ENCODE measurements at regions not wholly inside any gene's neighbourhood (a gene's known extent, or its start where the extent isn't known, plus 50 kb on each side); places are given as distances from the start of the nearest gene placed in this dataset.
"Not testable (repeated sequence)": the region's sequence is repeated elsewhere in the genome, so short reads cannot be mapped to it uniquely, and the experiment has no call there.

- ATAC-seq (no peak), DNase-seq (no peak)
- no peaks in the 10 kb centered on the region for H3K4me1 ChIP-seq
- H3K9me3 ChIP-seq: peaks cover 0 to 14% (median 3%) of the 10 kb centered on the region in 12 donors
- intact Hi-C loops (cut with DNase I): no loop called here
- no peaks in the 10 kb centered on the region for H3K36me3 ChIP-seq
- H3K27me3 ChIP-seq: peaks cover 7 to 55% (median 29%) of the 10 kb centered on the region in 9 donors
- H3K27ac ChIP-seq: no peak overlapping the region
- H3K4me3 ChIP-seq: no peak overlapping the region
- 61 to 68% (median 66%) methylated on average over 22 of the region's 22 CpGs for WGBS, 4 donors
- TF ChIP-seq CTCF (IDR thresholded peaks at IDR 0.05) (no peak), POLR2A (IDR thresholded peaks at IDR 0.05) (no peak)
Observed at GRCh38 chr17:79557276-79558090, 53.4 kb downstream of the RBFOX3 start.

GRCh38 chr17:79556271-79556670 lies 54.6 kb downstream of the RBFOX3 start:
- H3K27me3 ChIP-seq: peaks cover 7 to 44% (median 21%) of the 10 kb centered on the region in 9 donors
- WGBS, 4 donors: 32 to 39% (median 38%) methylated on average over 9 of the region's 9 CpGs
- intact Hi-C loops (cut with DNase I): no loop called here

GRCh38 chr17:79555543-79555942 lies 55.3 kb downstream of the RBFOX3 start:
- WGBS, 4 donors: 80 to 90% (median 85%) methylated on average over 5 of the region's 5 CpGs
- no peak for TF ChIP-seq POLR2A (IDR thresholded peaks at IDR 0.05)
- TF ChIP-seq CTCF (IDR thresholded peaks at IDR 0.05): no peak
- no peak for DNase-seq
- peaks cover 0 to 21% (median 7%) of the 10 kb centered on the region in 12 donors for H3K9me3 ChIP-seq
- no peak for ATAC-seq
- peaks cover 7 to 38% (median 21%) of the 10 kb centered on the region in 9 donors for H3K27me3 ChIP-seq
- no peak overlapping the region for H3K27ac ChIP-seq
- intact Hi-C loops (cut with DNase I): no loop called here
- H3K4me3 ChIP-seq: no peak overlapping the region
- H3K4me1 ChIP-seq: no peaks in the 10 kb centered on the region
- H3K36me3 ChIP-seq: no peaks in the 10 kb centered on the region

More at GRCh38 chr17:79556271-79556670, 54.6 kb downstream of the RBFOX3 start:
- no peaks in the 10 kb centered on the region for H3K4me1 ChIP-seq
- no peak for ATAC-seq
- no peak overlapping the region for H3K4me3 ChIP-seq
- TF ChIP-seq CTCF (IDR thresholded peaks at IDR 0.05) (no peak), POLR2A (IDR thresholded peaks at IDR 0.05) (no peak)
- no peak overlapping the region for H3K27ac ChIP-seq
- peaks cover 0 to 21% (median 7%) of the 10 kb centered on the region in 12 donors for H3K9me3 ChIP-seq
- DNase-seq: no peak
- no peaks in the 10 kb centered on the region for H3K36me3 ChIP-seq

GRCh38 chr17:79554346-79554745 lies 56.5 kb downstream of the RBFOX3 start:
- WGBS, 4 donors: 72 to 81% (median 77%) methylated on average over 5 of the region's 5 CpGs
- Histone ChIP-seq H3K27me3 (peaks cover 7 to 32% (median 18%) of the 10 kb centered on the region in 9 donors), H3K9me3 (peaks cover 0 to 21% (median 7%) of the 10 kb centered on the region in 12 donors)
- intact Hi-C loops (cut with DNase I); H3K27ac ChIP-seq; H3K4me3 ChIP-seq; H3K36me3 ChIP-seq; ATAC-seq; H3K4me1 ChIP-seq; DNase-seq: not testable (repeated sequence)
